NCI-H1417 (cell line): ENCODE measurements at regions not wholly inside any gene's neighbourhood (a gene's known extent, or its start where the extent isn't known, plus 50 kb on each side); places are given as distances from the start of the nearest gene placed in this dataset.

Experiments
- DNase-seq, 3 experiments: peaks; one replicate each; lab custom pipeline; 2025; lab: John Stamatoyannopoulos, UW

DNA sequence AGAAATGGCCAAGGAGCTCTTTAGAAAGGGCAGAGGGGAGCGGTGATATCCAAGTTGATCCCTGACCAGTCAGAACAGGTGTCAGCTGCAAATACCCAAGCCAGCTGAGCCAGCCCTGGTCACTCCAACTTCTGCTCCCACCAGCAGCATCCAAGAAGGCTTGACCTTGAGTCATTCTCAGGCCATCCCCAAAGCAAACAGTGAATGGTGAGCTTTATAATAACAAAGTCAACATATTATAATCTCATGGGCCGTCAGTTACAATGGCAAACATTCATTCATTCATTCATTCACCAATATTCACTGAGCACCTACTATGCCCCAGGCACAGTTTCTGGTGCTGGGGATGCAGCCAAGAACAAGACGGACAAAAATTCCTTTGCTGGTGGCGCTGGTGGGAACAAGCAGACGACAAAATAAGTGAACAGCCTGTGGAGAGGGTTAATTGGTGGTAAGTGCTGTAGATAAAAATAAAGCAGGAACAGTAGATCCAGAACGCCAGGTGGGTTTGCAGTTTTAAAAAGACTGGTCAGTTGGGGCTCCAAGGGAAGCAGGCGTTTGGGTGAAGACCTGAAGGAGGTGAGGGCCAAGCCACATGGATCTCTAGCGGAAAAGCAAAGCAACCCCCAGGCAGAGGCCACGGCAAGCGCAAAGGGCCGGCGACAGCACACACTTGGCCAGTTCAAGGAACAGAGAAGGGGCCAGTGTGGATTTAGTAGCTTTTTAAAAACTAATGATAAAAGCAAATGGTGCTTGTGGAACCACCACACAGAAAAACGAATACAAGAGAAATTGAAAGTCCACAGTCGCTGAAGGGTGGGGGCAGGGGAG lies 131.8 kb upstream of the PTPN1 start:
- peak in 1 of 3 experiments; percentile 16 for DNase-seq

DNA sequence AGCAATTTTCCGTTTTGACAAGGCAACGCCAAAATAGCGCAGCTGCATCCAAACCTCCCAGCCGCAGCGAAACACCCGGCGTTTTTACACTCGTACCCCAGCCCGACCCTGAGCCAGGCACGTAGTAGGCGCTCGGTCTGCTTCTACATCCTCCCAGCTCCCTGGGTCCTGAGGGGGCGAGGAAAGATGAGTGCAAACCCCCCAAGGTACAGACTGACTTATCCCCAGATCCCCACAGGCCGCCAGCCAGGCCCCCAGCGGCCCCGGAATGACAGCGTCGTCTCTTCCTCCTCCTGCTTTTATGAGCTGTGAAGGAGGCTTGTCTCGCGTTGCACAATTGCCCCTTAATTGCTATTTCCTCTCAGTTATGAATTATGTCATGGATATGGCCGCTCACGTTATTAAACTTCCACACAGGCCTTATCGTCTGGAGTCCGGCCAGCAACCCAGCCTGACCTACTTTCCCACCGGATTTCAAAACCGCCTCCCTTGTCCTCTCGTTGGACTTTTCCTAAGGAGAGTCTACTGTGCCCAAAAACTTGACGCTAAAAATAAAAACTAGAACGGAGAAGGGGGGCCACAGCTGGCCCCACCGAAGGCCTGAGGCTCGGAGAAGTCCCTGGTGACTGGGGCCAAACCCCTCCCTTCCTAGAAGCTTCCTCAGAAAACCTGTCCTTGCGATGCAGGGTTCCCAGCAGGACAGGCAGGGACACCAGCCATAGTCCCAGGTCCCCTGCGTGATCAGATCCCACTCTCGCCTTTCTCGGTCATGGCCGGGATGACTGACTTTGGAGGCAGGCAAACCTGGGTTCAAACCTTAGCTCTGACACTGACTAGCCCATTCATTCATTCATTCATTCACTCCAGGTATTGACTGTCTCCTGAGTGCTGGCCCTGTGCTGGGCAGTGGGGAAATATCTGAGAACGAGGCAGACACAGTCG lies 130.9 kb upstream of the PTPN1 start:
- DNase-seq, result peak in 2 of 3 experiments; percentile 52 to 84

DNA sequence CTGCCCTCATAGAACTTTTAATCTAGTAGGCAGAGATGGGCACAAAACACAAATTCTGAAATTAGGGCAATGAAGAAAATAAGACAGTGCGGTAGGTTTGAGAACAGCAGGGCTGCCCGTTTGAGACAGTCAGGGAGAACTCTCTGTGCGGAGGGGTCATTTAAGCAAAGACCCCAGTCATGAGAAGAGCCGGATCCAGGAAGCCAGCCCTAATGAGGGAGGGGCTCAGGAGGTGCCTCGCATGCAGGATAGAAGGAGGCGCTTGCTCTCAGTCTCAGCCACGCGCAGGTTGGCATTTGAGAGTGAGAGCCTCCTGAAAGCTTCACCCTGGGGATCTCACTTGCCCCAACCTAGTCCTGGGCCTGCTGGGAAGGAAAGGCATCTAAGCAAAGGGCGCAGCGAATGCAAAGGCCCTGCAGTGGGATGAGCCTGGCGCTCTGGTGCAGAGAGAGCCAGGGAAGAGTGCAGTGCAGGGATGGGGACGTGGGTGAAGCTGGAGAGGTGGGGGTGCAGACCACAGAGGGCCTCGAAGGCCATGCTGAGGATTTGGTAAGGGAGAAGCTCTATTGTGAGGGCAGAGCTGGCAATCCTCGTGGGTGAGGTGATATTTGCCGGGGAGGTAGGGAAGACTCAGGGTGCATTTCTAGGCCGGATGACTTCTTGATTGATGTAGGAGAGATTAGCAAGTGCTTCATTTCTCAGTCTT lies 130.0 kb upstream of the PTPN1 start:
- no peak for DNase-seq

DNA sequence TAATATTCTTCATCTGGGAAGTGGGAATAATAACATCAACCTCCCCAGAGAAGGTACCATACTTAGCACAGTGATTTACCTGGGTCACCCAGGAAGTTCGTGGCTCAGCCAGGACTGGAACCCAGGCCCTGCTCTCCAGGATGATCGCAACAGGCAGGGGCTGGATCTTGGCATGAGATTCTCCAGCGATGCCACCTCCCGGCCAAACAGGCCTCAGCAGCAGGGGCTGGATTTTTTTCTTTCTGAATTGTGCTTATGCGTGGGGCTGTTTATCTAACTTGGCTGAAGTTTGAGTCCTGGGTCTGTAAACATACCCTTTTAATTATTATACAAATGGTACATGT lies 129.5 kb upstream of the PTPN1 start:
- DNase-seq, result no peak

DNA sequence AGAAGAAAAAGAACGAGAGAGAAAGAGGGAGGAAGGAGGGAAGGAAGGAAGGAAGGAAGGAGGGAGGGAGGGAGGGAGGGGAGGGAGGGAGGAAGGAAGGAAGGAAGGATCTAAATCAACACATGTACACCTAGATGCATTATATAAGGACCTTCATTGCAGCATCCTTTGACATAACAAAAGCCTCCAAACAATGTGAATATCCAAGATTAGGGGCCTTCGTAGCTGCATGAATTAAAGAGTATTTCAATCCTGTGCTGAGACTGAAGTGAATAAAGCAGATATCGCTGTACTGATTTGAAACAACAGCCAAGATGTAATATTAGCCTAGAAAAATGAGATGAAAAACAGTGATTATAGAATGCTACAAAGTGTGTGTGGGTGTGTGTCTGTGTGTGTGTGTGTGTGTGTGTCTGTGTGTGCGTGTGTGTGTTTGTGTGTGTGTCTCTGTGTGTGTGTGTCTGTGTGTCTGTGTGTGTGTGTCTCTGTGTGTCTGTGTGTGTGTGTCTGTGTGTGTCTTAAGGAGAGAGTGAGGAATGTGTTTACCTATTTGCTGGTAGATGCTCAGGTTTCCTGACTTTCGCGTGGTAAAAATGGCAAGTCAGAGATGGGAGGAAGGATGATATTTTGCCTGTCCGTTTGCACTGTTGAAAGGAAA lies 129.0 kb upstream of the PTPN1 start:
- DNase-seq, result no peak

DNA sequence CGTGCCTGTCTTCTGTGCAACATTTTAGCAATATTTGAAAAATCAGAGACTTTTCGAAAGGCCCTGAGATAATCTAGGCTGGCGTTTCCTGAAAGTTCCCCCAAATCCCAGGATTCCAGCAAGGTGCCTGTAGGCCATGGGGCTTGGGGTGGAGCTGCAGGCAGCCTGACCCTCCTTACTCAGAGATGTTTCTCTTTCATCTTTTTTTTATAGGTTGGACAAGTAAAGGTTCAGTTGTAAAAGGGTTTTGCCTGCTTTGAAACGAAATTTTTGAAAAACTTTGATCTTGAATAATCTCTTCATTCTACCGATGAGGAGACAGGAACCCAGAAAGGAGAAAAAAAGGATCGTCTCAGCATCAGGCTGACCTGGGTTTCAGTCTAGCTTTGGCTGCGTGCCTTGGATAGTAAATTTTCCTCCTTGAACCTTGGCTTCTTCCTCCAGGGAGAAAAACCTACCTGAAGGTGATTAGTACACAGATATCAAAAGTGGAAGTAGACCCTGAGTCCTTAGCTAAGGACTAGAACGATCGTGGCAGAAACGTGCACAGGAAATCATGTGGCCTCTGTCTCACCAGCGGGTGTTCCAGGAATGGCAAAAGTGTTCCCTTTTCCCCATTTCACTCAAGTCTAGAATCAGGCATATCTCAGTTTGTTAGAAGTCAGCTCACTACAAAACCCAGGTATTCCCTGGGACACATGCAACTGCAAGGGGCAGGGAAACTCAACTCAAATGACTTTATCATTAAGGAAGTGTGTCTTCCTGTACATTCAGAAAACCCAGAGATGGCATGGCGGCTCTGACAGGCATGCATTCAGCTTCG lies 128.2 kb upstream of the PTPN1 start:
- DNase-seq, result no peak

DNA sequence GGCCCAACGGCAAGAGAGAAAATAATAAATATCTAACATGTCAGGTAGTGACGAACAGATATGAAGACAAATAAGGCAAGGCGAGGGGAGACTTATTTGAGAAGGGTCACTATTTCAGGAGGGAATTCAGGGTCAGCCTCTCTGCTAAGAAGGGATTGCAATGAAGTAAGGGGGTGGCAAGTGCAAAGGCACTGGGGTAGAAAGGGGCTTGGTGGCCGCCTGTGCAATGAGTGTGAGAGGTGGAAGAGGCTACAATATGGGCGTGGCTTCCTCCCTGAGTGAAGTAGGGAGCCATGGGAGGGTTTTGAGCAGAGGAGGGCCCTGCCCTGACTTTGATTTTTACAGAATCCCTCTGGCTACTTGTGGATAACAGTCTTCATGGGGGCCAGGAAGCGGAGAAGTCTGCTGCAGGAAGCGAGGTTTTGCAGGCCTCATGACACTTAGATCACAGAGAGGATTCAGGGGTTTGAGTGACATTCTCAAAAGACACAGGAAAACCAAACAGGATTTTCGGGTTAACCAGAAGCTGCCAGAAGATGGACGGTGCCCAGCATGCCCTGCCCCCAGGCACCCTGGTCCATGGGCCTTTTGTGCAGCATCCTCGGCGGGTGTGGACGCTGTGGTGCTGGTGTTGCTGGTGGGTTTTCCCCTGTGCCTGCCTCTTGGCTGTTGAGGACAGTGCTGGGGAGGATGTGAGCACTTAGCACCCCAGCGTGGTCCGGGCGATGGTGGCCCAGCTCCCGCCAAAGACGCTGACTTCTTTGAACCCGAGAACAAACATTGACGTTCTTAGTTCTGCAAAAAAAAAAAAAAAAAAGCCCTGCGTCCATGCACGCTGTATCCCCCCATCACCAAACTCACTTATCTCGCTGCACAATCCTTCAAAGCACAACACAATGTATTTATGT lies 124.2 kb upstream of the PTPN1 start:
- no peak for DNase-seq

DNA sequence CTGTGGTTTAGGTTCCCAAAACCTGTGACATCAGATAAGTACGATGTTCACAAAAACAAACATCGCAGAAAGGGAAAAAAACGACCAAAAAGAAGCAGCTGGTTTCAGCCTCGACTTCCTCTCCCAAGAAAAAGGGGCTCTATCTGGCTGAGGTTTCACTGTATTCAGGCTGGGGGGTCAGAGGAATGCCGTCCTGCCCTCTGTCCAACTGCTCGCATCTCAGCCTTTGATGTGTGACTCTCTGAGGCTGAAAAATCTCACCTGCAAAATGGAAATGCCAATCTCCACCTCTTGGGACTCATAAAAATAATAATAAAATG lies 123.6 kb upstream of the PTPN1 start:
- DNase-seq, result no peak

DNA sequence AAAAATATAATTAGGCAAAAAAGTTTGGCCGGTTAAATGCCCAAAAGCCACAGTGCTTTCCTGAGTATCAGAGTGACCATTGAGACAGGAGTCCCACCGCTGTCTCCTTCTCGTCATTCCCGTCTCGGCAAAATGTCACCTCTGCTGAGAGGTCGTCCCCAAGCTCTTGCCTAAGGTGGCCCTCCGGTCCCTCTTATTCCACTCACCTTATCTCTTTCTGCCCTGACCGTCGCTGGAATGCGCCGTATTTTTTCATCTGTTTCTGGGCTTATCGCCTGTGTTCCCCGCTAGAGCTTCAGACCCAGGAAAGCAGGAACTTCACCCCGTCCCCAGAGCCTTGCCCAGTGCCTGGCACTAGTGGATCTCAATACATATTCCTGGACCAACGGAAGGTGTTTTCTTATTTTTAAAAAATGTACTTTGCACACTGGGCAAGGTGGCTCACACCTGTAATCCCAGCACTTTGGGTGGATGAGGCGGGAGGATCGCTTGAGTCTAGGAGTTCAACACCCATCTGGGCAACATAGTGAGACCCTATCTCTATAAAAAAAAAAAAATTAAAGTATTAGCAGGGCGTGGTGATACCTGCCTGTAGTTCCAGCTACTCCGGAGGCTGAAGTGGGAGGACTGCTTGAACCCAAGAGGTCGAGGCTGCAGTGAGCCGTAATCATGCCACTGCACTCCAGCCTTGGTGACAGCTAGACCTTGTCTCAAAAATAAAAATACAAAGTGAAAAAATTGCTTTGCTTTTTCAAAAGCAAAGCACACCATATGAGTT lies 122.8 kb upstream of the PTPN1 start:
- DNase-seq, result no peak

DNA sequence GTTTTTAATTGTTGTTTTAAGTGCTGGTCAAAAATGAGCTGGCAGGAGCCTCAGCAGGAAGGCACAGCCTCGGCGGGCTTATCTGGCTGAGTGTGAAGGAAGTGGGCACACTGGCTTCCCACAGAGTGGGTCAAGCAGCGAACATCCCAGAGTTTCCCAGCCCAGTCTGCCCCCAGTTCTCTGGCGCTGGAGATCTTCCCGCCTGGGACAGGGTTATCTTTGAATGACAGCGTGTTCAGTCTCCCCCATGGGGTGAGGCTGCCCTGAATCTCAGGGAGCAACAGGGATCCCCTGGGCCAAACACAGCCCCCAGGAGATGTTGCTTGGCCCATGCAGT lies 122.2 kb upstream of the PTPN1 start:
- DNase-seq, result no peak

DNA sequence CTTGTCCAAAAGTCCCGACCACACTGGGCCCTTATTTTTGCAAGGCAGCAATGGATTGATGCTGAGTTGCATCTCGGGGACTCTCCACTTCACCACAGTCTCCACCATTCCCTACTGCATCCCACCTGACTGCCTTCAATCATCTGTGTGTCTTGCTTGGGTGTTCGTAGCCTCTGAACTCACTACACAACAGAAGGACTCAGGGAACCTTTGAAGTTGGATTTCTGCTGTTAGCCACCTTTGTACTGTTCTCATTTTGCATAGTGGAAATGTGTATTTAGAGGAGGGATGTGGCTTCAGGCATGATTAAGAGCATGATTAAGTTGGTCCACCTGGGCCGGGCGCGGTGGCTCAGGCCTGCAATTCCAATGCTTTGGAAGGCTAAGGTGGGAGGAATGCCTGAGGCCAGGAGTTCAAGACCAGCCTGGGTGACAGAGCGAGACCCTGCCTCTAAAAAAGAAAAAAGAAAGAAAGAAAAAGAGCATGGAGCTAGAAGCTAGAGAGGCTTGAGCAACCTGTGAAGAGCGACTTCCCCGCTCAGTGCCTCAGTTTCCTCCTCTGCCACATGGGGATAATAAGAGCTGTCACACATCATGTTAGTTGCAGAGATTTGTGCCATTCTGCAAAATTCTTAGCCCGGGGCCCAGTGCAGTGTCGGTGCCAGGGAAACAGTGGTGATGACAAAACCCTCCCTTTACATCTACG lies 121.3 kb upstream of the PTPN1 start:
- no peak for DNase-seq

DNA sequence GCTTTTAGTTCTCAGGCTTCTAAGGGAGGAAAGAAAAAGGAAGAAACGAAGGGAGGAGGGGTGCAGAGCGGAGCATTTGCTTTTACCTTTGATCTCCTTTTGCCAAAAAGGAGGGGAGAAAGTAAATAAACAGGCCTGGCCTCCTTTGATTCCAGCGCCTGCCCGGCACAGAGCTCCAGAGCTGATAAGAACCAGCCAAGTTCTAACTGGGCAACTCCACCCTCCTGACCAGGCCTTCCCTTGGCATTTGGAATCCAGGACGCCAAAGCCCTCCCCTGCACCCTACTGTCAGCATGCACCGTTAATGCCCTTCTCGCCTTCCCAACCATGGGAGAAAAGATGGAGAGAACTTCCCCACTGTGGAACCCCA lies 120.8 kb upstream of the PTPN1 start:
- DNase-seq, result no peak

DNA sequence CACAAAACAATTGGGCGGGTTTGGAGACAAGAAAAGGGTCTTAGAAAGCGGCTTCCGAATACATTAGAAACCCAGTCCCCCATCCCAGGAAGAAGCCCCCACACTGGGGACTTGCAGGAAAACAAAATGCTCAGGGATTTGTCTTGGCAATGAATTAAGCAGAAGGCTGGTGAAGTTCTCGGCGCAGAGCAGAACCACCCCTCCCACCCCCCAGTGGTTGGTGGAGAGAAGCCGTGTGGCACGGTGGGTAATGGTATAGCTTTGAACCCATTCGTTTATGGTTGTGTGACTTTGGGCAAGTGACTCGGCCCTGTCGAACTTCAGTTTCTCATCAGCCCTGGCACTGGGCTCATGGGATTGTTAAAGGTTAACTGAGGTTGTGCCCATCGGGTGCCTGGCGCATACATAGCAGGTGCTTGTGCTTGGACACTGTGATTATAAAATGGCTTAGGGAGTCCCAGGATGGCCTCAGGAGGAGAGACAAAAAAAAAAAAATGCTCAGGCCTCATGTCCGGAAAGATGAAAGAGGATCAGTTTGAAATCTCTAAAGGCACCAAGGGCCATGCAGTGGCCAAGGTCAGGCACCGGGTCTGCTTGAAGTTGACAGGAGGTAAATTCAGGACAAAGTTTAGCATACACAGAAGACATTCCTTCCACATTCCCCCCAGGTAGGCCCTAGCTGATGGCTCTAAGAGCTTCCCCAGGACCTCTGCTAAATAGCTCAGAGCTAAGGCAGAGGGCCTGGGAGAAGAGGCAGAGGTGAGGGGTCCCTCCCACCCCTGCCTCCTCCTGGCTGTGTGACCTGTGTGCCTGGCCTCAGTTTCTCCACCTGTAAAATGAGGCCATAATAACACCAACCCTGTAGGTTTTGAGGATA lies 120.1 kb upstream of the PTPN1 start:
- DNase-seq, result no peak

DNA sequence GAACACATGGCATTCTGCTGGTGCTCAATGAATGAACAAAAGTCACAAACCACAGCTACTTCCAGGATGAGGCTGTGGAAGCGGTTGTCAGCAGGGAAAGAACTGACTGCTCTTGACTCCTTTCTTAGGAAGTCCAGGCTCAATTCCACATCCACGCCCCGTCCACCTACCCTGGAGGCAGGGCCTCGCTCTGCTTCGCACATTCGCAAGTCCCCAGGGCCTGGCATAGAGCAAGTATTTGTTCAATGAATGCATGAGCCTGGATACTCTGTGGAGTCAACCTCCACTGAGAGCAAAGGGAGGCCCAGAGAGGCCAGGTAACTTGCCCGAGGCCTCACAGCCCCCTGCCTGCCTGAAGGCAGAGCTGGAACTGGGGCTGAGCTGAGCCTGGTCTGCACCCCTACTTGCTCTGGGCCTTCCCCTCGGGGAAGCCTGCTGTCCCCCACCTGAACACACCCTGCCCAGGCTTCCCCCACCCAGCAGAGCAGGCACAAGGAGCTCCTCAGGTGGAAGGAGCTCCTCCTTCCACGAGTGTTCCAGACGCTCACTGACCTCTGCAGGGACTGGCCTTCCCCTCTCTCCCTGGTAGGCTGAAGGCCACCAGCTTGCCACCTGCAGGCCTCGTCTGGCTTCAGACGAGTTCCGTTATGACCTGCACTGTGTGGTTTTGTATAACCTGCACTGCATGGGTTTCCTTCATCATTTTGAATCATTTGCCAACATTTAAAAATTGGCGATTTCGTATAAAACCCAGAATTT lies 119.3 kb upstream of the PTPN1 start:
- no peak for DNase-seq

DNA sequence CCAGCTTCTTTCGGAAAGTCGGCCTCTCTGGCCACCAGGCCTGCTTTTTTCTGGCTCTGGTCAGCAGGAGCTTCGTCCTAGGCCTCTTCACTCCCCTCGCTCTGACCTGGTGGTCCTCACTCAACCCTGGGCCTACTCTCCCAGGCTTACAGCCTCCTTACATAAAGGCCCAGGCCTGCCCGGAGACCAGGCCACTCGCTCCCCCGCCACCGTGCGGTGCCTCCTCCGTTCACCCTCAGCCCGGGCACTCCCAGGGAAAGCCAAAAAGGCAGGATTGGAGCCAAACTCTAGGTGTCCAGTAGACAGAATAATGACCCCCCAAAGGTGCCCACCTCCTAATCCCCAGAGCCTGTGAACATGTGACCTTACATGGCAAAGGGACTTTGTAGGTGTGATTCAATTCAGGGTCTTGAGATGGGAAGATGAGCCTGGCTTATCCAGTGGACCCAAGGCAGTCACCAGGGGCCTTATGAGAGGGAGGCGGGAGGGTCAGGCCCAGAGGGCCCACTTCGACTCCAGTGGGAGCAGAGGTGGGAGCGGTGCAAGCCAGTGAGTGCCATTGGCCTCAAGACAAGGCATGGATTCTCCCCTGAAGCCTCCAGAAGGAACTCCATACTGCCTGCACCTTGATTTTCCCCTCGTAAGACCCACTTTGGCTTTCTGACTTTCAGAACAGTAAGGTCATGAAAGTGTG lies 118.6 kb upstream of the PTPN1 start:
- no peak for DNase-seq

DNA sequence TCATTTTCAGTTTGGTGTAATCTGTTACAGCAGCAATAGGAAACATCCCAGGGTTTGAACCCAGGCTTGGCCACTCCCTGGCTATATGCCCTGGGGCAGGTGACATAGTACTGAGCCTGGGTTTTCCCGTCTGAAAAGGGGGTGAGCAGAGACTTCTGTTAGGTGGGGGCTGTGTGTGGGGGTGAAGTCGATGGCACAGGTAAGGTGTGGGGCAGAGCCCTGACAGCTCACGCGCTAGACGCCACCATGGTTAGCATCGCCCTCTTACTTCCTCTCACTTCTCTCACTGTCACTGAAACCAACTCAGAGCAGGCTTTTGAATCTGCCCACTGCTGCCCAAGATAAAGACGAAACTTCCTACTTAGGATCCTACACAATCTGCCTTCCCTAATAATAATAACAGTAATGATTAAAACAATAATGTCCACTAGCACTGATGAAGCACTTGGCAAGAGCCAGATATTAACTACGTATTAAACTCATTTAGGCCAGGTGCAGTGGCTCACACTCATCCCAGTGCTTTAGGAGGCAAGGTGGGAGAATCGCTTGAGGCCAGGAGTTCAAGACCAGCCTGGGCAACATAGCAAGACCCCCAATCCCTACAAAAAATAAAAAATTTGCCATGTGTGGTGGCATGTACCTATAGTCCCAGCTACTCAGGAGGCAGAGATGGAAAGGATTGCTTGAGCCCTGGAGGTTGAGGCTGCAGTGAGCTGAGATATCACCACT lies 117.9 kb upstream of the PTPN1 start:
- DNase-seq, result no peak
